CD4-positive, alpha-beta T cell treated with Interleukin-4 for 4 hours (primary cell): ENCODE measurements at regions not wholly inside any gene's neighbourhood (a gene's known extent, or its start where the extent isn't known, plus 50 kb on each side); places are given as distances from the start of the nearest gene placed in this dataset.

Experiments
- DNase-seq: peaks from one replicate; pipeline ENCODE4 v3.0.0-alpha.2; 2020

DNA sequence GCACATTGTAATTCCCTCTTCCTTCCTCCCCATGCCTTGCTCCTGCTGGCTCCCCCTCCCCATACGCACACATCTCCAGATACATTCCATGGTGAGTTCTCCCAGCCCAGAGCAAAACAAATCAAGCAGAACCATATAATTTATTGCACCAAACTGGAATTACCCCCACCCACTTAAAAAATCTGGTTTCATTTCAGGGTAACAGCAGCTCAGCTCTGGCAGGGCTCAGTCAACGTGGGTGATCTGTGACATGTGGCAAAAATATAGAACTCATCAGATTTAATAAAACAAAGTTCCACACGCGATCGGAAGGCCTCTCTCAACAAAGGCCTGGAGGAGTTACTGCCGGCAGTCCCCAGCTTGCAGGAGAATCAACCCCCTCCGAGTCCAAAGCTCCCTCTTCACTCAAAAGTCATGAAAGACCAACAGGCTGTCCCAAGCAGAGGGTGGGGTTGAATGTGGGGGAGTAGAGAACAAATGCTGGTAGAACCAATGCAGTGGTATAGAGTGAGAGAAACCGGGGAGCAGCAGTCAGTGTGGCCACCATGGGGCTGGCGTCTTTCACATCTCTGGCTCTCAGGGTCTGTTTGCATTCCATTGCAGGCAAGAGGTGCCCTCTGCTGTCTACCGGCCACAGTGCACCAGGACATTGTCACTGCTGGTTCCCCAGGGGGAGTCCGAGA is 323.3 kb upstream of the NT5E start:
- DNase-seq = no peak

GRCh38 chr6:85125526-85125925 is 324.4 kb upstream of the NT5E start:
- DNase-seq = no peak

- DNase-seq = no peak
Measured at GRCh38 chr6:85124472-85125354, 325.2 kb upstream of the NT5E start.

- DNase-seq = no peak
Measured at GRCh38 chr6:85121158-85121557, 328.7 kb upstream of the NT5E start.

GRCh38 chr6:85118652-85119235 is 331.1 kb upstream of the NT5E start:
- no peak for DNase-seq

DNA sequence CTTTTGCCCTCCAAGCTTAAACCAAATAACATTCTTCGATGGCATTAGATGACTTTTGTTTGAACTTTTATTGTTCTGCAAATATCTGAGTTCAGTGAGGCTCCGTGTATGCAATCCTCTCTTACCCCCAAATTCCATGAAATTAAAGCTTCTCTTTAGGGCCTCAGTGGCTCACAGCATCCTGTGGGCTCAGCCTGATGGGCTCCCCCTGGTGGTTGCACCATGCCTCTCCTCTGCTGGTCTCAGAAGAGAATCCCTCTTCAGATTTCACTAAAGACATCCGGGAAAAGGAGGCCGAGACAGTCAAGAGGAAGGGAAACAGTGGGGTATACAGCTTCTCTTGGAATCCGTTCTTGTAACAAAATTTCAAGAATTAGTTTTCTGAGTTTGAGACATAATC is 331.6 kb upstream of the NT5E start:
- no peak for DNase-seq

- no peak for DNase-seq
Measured at GRCh38 chr6:85116475-85116874, 333.4 kb upstream of the NT5E start.

GRCh38 chr6:85115876-85116275 is 334.0 kb upstream of the NT5E start:
- DNase-seq = no peak

DNA sequence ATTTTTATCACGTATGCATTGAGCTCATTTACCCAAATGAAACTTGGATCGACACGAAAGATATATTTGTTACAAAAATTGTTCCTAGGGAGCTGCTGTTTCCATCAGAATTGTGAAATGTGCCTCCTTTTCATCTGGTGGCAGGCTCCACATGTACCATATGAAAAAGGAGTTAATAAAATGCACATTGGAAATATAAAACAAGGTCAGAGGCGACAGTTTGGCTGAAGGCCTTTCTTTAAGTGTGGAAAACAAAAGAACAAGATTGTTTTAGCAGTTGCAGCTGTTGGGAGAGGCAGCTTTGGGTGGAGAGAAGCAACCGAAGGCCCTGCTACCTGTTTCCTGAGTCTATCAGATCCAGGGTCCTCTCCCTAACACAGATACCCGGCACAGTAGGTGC is 334.5 kb upstream of the NT5E start:
- no peak for DNase-seq

GRCh38 chr6:85114581-85114935 is 335.3 kb upstream of the NT5E start:
- no peak for DNase-seq

DNA sequence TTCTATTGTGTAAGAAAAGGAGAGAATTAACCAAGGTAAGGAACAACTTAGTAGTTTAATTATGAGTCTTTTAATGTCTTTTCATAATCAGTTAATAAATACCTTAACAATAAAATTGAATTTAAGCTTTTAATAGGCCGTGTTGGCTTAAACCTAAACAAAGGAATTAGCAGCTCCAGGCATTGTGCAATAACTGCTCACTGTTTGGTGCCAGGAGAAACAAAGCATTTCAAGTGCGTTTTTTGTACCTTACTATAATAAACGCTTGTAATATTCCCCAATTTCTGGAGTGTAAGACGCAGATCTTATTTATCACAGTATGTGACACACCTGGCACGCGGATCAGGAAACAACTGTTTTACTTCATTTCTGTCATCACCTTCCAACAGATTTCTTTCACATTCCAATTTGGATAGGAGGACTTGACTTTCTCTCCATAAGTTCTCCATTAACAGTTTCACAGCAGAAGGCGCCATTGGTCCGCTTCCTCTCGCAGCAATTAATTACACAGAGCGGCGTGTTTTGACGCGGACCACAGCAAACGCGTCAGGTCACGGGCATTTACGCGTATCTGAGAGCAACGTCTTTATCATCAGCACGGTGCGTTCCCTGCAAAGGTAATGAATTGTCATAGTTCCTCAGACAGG is 335.8 kb upstream of the NT5E start:
- no peak for DNase-seq

- DNase-seq = no peak
Measured at GRCh38 chr6:85112540-85112939, 337.3 kb upstream of the NT5E start.

GRCh38 chr6:85111481-85112011 is 338.3 kb upstream of the NT5E start:
- no peak for DNase-seq

DNA sequence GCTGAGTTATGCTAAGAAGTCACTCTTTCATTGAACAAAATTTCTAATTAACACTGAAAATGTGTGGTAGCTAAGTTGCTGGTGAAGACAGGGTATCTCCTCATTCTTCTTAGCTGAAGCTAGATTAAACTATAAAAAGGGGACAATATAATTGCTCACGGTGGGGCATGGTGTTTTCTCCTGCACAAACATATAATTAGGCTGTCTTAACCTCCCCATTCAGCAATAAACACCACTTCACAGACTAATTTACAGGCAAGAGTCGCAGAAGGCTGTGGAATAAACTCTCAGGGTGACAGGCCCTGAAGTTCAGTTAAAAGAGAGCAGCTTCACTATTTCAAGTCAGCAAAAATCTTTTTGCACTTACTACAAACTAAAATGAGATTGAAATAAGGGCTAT is 338.9 kb upstream of the NT5E start:
- DNase-seq = no peak

DNA sequence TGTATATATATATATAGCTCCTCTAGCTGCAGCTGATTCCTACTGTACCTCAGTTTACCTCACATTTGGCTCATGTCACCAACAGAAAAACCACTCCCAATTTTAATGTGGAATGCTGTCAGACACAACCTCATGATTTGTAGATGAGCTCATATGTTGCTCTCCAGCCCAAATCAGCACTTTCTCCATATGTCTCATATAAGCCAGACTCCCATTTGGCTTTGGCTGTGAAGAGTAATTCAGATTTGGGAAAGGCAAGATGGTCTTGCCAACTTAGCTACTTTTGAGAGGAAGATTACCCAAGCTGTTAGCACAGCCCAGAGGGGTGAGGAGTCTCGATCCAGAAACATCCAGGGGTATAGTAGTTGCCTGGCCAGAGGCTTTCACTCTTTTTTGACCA is 342.2 kb upstream of the NT5E start:
- no peak for DNase-seq

DNA sequence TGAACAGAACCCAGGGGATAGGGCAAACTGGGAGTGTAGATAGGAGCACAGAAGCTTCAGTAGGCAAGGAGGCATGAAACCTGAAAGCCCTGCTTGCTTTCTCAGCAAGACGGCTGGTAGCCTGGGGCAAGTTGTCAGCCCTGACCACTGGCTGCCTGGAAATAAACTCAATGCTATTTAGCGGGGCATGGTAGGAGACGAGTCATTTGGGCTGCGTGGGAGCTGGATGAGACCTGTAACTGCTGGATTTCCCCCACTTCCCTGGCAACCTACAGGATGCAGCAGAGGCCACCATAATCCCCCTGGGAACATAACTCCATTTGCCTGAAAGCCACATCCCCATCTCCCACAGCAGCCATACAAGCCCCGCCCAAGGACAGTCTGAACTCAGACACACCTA is 332.6 kb upstream of the TBX18 start:
- no peak for DNase-seq

GRCh38 chr6:85092226-85092625 is 327.8 kb upstream of the TBX18 start:
- DNase-seq = no peak

DNA sequence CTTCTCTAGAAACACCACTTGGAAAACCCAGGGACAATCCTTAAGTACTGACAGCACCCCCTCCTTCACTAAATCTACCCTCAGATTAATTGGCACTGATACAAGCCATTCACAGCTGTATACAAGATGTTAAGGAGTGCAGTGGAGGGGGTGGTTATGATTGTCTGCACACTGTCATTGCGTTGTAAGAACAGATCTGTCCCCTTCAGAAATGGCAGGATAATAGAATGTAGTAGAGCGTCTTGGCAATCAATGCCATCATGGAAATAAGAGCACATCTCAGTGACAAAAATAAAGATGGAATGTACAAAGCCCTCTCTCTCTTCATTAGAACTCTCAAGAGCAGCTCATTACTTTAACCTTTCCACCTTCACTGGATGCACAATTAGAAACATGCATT is 324.9 kb upstream of the TBX18 start:
- no peak for DNase-seq

DNA sequence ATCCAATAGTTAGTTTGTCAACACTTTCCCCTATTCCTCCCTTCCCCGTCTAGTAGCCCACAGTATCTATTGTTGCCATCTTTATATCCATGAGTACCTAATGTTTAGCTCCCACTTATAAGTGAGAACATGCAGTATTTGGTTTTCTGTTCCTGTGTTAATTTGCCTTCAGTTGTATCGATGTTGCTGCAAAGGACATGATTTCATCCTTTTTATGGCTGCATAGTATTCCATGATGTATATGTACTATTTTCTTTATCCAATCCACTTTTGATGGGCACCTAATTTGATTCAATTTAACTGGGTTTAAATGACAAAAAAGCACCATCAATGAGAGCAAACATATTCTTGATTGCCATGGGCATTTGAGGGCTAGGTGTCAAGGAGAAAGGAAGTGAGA is 321.5 kb upstream of the TBX18 start:
- no peak for DNase-seq

- no peak for DNase-seq
Measured at GRCh38 chr6:85081102-85081501, 316.7 kb upstream of the TBX18 start.

- DNase-seq = no peak
Measured at GRCh38 chr6:85079761-85080160, 315.4 kb upstream of the TBX18 start.

GRCh38 chr6:85078058-85078457 is 313.7 kb upstream of the TBX18 start:
- no peak for DNase-seq

- no peak for DNase-seq
Measured at GRCh38 chr6:85077098-85077497, 312.7 kb upstream of the TBX18 start.
